ENCODE measurements at regions not wholly inside any gene's neighbourhood (a gene's known extent, or its start where the extent isn't known, plus 50 kb on each side); places are given as distances from the start of the nearest gene placed in this dataset.
"Not testable (repeated sequence)": the region's sequence is repeated elsewhere in the genome, so short reads cannot be mapped to it uniquely, and the experiment has no call there.

DNA sequence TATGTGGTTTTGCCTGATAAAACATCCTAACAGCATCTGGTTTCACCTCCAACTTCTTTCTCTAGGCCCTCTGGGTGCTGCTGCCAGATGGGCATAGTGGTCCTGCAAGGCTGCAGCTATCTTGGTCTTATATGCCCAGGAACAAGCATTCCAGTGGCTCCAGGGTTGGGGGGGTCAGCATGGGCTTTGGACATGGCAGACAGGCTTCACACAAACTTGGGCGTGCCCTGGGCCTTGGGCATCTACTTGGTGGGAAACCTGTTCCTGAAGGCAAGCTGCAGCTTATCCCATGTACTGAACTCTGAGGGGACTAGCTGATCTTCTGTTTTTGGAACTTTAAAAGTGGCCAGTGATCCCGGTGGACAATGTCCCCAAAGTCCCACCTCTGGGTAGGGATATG lies 54.9 kb upstream of the ZNF678 start:
- no peak for DNase-seq (ENCODE audit: low spot score)

DNA sequence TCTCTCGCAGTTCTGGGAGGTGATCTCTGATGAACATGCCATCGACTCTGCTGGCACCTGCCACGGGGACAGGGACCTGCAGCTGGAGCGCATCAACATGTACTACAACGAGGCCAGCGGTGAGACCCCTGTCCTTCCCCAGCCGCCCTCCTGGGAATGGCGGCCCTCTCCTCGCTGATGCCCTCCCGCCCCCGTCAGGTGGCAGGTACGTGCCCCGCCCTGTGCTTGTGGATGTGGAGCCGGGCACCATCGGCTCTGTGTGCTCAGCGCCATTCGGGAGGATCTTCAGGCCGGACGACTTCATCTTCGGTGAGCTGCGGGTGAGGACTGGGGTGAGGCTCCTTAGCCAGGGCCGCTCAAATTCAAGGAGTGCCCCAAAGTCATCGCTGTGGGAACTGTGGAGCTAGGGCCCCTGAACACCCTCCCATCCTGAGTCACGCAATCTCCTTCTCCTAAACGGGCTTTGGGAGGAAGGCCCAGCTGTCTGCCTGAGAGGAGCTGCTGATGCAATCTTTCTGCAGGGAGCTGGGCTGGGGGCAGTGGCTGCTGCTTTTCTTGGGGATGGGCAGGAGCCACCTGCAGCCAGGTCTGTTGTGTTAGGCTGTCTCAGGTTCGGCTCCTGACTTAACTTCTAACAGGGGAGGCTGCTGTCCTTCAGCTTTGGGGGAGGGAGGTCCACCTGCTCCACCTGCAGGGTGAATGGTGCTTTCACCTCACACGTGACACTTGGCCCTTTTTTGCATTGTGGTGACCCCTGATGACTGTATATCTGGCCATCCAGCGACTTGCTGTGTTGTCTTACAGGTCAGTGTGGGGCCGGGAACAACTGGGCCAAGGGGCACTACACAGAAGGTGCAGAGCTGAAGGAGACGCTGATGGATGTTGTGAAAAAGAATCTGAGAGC lies 56.6 kb upstream of the ZNF678 start:
- DNase-seq (ENCODE audit: low spot score) = not testable (repeated sequence)

DNA sequence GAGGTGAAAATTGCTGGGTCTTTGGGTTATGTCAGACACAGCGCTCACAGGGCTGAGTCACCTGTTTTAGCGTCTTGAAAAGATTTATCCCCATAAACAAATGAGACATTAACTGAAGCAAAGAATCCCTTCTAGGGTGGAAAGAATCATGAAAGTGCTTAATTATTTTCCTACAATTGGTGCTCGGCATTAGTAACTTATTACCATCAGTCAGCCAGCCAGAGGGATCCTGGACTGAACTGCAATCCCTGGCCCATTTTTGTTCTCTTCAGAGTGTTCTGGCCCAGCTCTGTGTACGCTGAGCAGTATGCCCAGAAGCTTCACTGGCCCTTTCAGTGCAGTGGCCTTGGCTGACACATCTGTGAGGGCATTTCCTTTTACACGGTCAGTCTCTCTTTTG lies 67.3 kb upstream of the ZNF678 start:
- DNase-seq (ENCODE audit: low spot score) = not testable (repeated sequence)

DNA sequence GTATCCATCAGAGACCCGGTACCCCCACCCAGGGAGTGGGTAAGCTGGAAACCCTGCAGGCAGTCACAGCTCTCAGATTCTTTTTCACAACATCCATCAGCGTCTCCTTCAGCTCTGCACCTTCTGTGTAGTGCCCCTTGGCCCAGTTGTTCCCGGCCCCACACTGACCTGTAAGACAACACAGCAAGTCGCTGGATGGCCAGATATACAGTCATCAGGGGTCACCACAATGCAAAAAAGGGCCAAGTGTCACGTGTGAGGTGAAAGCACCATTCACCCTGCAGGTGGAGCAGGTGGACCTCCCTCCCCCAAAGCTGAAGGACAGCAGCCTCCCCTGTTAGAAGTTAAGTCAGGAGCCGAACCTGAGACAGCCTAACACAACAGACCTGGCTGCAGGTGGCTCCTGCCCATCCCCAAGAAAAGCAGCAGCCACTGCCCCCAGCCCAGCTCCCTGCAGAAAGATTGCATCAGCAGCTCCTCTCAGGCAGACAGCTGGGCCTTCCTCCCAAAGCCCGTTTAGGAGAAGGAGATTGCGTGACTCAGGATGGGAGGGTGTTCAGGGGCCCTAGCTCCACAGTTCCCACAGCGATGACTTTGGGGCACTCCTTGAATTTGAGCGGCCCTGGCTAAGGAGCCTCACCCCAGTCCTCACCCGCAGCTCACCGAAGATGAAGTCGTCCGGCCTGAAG lies 69.3 kb upstream of the ZNF678 start:
- DNase-seq (ENCODE audit: low spot score) = not testable (repeated sequence)

DNA sequence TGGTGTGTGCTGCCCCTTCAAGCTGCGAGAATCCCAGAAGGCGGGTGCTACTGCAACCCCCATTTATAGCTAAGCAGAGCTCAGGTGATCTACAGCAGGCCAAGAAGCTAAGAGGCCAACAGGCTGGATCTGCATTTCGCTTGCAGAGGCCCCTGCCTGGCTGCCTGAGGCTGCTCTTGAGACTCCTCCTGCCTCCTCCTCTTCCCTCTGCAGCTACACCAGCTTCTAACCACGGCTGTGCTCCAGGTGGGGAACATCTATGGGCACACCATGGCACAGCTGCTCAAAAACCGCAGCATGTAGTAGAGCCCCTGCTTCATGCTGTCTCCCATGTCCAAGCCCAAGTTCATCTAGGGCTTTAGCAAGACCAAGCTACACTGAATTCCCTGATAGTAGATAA lies 72.9 kb upstream of the ZNF678 start:
- DNase-seq (ENCODE audit: low spot score) = no peak

DNA sequence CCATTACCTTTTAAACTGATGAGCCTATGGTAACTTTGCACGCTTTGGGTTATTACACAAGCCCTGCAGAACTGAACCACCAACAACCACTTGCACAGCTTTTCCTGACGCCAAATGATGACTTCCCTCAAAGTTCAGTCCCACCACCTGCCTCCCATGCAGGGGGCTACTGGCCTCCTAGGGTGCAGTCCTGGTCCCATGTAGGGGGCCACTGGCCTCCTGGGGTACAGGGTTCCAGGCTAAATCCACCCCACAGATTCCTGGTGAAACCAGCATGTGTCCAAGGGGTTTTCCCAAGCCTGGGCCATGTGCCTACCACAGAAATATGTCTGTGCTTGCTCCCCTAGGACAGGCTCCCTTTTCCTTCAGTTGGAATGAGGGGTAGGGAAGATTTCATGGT lies 73.4 kb upstream of the ZNF678 start:
- DNase-seq (ENCODE audit: low spot score) = no peak

DNA sequence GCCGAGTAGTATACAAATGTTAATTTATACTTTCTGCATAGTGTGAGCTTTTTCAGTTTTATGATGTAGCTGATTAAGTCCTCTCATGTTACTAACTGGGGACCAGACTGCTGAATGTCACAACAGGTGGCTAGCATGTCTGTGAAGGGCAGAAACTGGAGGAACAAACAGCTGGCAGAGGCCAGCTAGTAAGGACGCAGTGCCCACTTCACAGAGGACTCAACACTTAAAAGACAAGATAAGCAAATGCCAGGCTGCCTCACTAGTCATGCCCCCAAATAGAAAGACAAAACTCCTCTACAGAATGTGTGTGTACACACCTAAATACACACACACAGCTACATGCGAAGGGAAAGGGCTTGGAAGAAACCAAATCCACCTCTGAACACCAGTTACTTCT lies 73.8 kb upstream of the ZNF678 start:
- DNase-seq (ENCODE audit: low spot score) = no peak

DNA sequence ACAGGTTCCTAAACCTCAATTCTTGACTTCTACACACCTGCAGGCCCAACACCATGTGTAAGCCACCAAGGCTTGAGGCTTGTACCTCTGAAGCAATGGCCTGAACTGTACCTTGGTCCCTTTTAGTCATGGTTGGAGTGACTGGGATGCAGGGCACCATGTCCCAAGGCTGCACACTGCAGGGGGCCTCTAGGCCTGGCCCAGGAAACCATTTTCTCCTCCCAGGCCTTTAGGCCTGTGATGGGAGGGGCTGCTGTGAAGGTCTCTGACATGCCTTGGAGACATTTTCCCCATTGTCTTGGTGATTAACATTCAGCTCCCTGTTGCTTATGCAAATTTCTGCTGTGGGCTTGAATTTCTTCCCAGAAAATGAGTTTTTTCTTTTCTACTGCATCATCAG lies 75.8 kb upstream of the ZNF678 start:
- no peak for DNase-seq (ENCODE audit: low spot score)

DNA sequence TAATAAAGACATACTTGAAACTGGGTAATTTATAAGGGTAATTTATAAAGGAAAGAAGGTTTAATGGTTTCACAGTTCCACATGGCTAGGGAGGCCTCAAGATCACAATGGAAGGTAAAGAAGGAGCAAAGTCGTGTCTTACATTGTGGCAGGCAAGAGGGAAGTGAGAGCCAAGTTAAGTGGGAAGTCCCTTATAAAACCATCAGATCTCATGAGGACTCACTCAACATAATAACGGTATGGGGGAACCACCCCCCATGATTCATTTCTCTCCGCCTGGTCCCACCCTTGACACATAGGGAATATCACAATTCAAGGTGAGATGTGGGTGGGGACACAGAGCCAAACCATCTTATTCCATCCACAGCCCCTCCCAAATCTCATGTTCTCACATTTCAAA lies 76.8 kb upstream of the ZNF678 start:
- no peak for DNase-seq (ENCODE audit: low spot score)

DNA sequence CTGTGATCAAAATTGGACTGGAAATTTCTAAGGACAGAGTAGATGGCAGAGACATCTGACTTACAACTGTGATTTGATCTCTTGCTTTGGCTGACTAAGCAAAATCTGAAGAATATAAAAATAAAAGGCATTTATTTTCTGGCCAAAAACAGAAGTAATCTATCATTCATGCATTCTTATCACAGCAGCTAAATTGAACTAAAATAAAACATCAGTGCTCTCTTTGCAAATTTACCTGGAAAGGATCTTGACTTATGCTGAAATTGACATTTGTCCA lies 81.4 kb upstream of the ZNF678 start:
- DNase-seq (ENCODE audit: low spot score) = no peak

DNA sequence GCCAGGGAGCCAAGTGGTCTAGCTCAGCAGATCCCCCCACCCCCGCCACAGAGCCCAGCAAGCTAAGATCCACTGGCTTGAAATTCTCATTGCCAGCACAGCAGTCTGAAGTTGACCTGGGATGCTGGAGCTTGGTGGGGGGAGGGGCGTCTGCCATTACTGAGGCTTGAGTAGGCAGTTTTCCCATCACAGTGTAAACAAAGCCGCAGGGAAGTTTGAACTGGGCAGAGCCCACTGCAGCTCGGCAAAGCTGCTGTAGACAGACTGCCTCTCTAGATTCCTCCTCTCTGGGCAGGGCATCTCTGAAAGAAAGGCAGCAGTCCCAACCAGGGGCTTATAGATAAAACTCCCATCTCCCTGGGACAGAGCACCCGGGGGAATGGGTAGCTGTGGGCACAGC lies 89.3 kb upstream of the ZNF678 start:
- not testable (repeated sequence) for DNase-seq (ENCODE audit: low spot score)

DNA sequence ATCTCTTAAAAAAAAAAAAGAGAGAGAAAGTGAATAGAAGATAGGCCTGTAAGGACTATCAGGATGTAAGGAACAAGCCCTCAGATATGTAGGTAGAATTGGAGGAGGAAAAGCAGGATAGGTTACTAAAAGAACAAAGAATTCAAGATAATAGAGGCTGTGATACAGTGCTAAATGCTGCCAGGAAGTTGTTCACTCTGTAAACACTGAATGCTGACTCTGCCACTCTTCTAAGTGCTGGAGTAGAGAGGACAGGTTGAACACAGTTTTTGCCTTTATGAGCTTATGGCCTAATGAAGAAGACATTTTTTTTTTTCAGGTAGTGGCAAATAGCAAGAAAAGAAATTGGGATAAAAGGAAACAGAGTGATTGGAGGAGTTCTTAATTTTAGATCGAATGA lies 90.6 kb upstream of the ZNF678 start:
- no peak for DNase-seq (ENCODE audit: low spot score)

DNA sequence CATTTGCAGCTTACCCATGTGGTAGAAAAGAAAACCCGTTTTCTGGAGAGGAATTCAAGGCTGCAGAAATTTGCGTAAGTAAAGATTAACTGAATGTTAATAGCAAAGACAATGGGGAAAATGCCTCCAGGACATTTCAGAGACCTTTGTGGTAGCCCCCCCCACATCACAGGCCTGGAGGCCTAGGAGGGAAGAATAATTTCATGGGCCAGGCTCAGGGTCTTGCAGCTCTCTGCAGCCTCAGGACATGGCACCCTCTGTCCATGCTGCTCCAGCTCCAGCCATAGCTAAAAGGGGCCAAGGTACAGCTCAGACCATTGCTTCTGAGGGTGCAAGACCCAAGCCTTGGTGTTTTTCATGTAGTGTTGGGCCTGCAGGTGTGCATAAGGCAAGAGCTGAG lies 92.7 kb upstream of the ZNF678 start:
- no peak for DNase-seq (ENCODE audit: low spot score)

DNA sequence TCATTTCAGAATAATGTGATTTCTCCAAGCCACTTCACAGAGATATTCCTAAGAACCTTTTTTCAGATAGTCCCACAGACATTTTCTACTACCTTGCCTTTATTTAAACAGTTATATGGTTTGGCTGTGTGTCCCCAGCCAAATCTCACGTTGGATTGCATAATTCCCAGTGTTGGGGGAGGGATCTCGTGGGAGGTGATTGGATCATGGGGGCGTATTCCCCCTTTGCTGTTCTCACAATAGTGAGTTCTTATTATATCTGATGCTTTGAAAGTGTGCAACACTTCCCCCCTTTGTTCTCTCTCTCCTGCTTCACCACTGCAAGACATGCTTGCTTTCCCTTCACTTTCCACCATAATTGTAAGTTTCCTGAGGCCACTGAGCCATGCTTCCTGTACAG lies 93.6 kb upstream of the ZNF678 start:
- DNase-seq (ENCODE audit: low spot score) = no peak

DNA sequence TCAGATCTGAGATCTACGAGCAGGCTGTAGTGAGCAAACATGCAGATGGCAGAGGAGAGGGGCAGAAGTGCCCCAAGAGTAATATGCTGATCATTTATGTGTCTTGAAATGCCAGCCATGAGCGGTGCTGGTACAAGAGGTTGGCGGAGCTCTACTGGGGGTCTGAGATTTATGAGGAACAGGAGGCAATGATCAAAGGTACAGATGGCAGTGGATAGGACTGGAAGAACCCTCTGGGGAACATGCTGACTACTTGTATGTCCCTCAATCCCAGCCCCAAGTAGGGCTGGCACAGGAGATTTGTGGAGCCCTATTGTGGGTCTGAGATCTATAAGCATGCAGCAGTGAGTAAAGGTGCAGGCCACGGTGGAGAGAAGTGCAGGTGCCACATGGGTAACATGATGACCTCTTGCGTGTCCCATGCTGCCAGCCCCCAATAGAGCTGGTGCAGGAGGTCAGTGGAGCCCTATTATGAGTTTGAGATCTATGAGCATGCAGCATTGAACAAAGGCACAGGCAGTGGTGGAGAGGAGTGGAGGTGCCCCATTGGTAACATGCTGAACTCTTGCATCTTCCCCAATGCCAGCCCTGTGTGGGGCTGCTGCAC lies 97.2 kb upstream of the ZNF678 start:
- DNase-seq (ENCODE audit: low spot score) = no peak

DNA sequence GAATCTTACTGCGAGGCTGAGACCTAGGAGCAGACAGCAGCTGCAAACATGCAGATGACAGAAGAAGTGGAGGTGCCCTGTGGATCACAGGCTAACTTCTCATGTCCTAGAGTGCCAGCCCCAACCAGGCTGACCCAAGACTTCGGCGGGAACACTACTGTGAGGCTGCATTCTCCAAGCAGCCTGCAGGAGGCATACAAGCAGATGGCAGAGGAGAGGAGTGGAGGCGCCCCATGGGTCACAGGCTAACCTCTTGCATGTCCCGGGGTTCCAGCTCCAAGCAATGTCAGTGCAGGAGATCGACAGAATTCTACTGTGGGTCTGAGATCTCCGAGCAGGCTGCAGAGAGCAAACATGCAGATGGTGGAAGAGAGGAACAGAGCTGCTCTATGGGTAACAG lies 98.1 kb upstream of the ZNF678 start:
- no peak for DNase-seq (ENCODE audit: low spot score)

DNA sequence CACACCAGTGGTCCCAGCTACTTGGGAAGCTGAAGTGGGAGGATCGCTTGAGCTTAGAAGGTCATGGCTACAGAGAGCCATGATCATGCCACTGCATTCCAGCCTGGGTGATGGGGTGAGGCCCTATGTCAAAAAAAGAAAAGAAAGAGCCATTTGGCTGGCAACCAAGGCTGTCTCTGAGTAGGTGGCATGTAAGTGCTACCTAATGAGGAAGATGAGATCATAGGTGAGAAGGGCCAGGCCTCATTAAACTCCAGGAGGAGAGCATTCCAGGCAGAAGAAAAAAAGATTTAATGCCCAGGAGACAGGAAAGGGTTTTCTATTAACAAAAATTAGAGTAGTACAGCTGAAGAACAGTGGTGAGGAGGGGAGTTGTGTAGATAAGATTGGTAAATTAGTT lies 103.4 kb upstream of the ZNF678 start:
- DNase-seq (ENCODE audit: low spot score) = no peak

DNA sequence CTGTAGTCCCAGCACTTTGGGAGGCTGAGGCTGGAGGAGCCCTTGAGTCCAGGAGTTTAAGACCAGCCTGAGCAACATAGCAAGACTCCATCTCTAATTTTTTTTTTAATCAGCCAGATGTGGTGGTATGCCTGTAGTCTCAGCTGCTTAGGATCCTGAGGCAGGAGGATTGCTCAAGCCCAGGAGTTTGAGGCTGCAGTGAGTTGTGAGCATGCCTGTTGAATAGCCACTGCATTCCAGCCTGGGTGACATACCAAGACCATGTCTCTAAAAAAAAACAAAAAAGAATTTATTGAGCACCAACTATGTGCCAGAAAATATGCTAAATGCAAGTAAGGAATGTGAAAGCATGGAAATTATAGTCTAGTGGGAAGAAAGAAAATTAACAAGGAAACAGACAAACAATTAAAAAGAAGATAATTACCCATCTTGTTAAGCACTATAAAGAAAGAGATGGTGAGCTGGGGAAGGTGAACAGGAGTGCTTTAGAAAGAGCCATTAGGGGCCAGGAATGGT lies 104.0 kb upstream of the ZNF678 start:
- DNase-seq (ENCODE audit: low spot score) = no peak

DNA sequence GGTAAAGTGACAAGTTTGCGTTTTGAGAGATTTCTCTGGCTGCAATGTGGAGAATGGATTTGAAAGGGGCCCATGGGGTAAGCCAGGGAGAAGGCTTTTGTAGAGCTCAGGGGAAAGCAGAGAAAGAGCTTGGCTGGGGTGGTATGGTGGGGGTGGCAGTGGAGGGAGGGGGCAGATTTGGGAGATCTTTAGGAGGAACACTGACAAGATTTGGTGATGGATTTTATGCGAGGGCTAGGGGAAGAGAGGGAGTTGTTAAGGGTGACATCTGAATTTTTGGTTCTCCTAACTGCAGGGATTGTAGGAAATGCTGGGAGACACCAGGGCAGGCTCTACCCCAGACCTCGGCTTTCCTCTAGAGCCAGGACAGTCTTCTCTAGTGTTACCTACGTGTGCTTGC lies 108.7 kb upstream of the ZNF678 start:
- DNase-seq (ENCODE audit: low spot score) = no peak

DNA sequence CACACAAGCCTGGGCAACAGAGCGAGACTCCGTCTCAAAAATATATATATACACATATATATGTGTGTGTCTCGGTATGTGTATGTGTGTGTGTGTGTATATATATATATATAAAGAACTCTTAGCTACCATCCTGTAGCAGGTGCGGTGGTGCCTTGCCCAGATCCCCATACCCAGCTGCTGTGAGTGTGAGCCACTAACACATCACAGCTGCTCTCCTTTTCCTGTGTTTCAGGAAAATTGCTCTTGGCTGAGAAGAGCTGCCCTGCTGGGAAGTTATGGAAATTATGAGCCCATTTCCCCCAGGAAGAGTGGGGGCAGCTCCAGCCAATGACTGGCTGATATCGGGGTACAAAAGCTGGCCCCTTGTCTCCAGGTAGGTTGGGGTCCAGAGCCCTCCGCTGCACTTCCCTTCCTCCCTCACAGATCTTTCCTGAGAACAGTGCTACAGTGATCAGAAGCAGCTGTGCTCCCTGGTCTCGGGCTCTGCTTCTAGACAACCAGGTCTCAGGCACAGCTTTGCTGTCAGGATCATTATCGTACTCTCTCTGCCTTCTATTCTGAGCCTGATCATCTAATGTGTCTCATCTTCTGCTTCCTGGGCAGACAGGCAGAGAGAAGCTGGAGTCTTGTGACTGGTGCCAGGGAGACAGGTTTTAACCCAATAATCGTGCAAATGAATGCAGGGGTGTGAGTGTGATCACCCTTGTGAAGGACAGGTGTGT lies 109.6 kb upstream of the ZNF678 start:
- no peak for DNase-seq (ENCODE audit: low spot score)

DNA sequence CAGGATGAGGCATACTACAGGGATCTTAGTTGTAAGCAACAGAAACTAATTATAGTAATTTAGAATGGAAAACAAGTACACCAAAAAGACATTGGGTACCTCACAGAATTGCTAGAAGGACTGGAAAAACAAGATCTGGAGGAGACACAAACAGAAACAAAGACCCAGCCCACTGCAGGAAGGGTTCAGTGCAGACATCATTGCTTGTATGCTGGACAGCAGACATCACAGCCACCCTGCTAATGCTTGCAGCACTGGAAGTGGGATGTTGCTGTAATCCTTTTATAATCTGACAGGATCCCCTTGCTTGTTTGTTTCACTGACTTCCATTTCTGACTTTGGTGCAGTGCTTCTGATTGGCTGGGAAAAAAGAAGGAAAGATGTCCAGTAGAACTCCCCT lies 111.4 kb upstream of the ZNF678 start:
- no peak for DNase-seq (ENCODE audit: low spot score)

DNA sequence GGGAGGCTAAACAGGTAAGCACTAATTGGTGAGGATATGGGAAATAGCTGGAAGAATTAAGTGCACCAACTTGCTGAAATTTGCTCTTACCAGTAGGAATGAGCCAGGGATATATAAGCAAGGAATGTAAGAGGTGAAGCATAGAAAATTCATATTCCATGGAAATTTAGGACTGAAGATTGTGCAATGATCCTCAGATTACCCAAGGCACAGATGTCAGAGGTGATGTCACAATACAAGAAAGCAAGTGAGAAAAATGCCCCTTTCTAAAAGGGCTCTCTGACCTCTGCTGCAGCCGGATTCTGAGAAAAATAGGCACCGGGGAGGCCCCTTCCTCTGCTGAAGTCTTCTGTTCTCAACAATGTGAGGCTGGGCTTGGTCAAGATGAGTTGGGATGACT lies 112.3 kb upstream of the ZNF678 start:
- no peak for DNase-seq (ENCODE audit: low spot score)
